NCI-H187 treated with DMSO at 0.1 percent for 48 hours (cell line): ENCODE measurements at regions not wholly inside any gene's neighbourhood (a gene's known extent, or its start where the extent isn't known, plus 50 kb on each side); places are given as distances from the start of the nearest gene placed in this dataset.

ENCODE experiments used
- DNase-seq: peaks from one replicate; lab custom pipeline; 2025; lab: John Stamatoyannopoulos, UW

DNA sequence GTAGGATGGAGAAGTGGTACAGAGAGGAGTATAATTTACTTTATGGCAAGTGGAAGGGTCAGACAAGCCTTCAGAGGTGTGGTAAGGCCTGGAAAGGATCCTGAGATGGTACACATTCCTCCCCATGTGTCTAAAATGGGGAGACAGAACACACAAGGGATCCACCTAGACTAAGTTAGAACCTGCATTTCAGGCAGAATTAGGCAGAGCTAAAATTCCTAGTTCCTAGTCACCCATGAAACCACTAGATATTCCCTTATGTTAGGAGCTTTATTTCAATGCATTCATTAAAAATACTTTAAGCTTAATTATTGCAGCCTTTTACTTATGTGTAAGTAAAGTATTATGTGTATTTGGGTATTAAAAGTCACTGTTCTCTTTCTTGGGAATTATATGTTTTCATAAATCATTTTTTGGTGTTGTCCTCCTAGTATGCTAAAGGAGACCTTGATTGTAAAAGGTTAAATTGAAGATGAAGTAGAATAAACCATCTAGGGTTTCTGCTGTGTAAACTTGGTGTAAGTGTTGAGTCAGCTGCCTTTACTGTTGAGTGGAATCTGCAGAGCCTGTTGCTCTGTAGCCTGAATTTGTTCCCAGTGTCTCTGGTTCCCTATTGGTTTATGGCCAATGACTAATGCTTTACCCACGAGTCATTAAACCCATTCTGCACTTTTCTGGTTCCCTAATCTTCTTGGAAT, 423.2 kb downstream of the ATP23 start:
- DNase-seq: no peak

GRCh38 chr12:58365087-58365390, 423.7 kb downstream of the ATP23 start:
- no peak for DNase-seq

DNA sequence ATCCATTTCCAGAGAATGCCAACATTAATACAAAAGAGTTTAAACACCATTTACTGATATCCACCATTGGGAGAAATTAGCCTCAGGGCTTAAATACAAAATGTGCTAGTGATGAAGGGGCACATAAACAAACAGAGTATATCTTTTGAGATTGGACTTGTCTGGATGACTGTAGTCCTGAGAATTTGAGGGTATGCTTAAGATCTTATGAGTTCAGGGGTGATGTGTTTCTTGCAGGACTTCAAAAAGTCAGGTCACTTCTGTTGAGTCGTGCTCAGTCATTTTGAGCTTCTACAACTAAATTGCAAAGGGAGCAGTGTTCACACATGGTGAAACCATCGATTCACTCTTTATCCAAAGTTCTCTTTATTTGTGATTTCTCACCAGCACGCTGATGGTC, 425.7 kb downstream of the ATP23 start:
- DNase-seq: no peak

- no peak for DNase-seq
Measured at GRCh38 chr12:58368001-58368400, 426.6 kb downstream of the ATP23 start.

DNA sequence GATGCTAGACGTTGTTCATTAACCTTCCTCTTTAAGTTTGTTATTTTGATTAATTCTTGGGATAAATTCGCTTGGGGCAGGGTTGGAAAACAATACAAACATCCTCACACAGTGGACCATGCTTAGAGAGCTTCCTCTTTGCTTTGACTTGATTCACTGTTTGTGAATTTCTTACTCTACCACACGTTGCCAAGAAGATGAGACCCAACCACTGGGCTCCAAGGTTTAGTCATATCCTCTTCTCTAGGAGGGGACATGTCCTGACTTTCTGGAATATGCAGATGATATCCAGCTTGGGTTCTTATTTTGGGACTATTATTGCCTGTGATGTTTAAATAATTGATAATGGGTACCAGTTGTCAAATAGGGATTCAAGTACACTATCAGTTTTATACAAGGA, 428.2 kb downstream of the ATP23 start:
- DNase-seq: no peak

- DNase-seq: no peak
Measured at GRCh38 chr12:58372298-58372697, 430.9 kb downstream of the ATP23 start.

DNA sequence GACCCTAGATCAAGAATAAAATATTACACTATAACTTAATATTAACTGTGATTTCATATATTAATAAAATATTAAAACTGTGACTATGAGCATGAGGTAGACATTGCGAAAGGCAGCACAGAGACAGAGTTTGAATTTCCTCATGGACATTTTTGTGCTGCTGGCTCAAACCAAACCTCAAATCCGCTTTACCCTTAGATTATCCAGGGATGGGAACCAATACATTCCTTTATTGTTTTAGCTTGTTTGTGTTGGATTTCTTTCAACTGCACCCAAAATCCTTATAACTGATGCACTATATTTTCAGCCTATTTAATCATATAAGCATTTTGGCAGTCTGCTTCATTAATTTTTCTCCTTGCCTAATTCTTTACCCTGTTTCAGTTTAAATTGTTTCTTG, 436.7 kb downstream of the ATP23 start:
- no peak for DNase-seq

- no peak for DNase-seq
Measured at GRCh38 chr12:58381546-58381945, 440.2 kb downstream of the ATP23 start.

DNA sequence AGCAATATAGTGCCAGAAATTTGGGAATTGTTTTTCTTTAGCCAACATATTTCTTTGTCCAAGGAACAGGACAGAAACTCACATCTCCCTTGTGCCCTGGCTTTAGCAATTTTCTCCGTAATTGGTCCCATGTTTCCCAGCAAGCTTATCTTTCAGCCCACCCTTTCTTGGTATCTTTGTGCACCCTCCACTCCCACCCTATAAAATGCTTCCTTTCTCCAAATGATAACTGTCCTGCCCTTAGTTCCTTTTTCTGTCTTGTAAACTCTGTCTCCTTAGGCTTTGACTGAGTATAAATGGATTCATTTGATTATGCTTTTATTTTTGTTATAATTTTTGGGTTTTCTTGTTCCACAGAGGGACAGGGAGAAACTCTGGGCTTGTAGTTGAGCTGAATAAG, 442.8 kb downstream of the ATP23 start:
- DNase-seq: no peak

- no peak for DNase-seq
Measured at GRCh38 chr12:58386136-58386535, 444.8 kb downstream of the ATP23 start.

GRCh38 chr12:58387199-58387598, 445.8 kb downstream of the ATP23 start:
- DNase-seq: no peak

GRCh38 chr12:58388261-58388660, 446.9 kb downstream of the ATP23 start:
- no peak for DNase-seq

- no peak for DNase-seq
Measured at GRCh38 chr12:58393152-58393551, 451.8 kb downstream of the ATP23 start.

DNA sequence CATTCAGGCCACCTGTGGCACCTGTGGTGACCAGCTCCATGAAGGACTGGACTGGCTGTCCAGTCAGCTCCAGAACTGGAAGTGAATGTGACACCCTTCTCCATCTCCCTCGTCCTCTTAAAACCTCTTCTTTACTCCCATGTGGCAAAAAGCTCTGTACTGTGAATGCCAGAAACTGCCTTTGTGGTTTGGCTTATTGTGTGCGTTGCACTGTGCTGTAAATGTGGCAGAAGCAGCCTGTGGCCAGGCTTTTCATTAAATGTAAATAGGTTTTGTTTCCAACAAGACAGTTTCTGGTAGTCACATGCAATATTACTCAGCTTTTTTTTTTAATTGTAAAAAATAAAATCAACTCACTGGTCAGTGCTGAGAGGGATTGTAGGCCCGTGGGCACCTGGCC, 453.7 kb downstream of the ATP23 start:
- no peak for DNase-seq

- DNase-seq: no peak
Measured at GRCh38 chr12:58395470-58395869, 454.1 kb downstream of the ATP23 start.

GRCh38 chr12:58396239-58396638, 454.9 kb downstream of the ATP23 start:
- DNase-seq: no peak

DNA sequence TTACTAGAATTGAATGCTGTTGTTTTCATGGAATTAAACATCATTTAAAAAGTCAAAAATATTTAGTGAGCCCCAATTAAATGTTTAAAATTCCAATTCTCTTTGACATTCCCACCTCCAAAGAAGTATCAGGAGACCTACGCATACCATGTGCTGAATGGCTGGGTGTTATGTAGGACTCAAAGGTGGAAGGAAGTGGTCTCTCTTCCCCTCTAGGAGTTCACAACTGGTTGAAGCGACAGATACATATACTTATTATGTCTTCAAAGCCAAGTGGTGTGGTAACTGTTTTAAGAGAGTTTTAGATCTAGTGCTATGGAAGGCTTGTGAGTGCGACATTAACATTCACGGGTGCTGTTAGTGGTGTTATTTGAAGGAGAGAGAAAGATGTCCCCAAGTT, 464.0 kb downstream of the ATP23 start:
- DNase-seq: no peak

DNA sequence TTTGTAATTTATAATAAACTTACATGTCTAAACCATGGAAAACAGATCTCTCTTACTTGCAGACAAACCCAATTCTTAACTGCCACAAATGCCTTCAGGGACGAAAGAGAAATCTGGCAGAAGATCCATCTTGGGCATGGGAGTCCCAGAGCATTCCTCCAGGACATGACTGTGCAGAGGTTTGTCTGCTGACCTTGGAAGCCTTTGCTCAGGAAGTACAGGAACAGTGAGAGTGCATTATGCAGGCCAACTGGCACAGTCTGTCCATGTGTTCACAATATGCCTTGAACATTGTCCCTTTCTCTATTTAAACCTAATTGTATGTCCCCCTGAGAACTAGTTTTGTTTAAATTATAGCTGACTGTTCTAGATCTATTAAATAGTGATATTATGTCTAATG, 467.1 kb downstream of the ATP23 start:
- no peak for DNase-seq

- DNase-seq: no peak
Measured at GRCh38 chr12:58412461-58413060, 471.2 kb downstream of the ATP23 start.

- no peak for DNase-seq
Measured at GRCh38 chr12:58413794-58414193, 472.4 kb downstream of the ATP23 start.

DNA sequence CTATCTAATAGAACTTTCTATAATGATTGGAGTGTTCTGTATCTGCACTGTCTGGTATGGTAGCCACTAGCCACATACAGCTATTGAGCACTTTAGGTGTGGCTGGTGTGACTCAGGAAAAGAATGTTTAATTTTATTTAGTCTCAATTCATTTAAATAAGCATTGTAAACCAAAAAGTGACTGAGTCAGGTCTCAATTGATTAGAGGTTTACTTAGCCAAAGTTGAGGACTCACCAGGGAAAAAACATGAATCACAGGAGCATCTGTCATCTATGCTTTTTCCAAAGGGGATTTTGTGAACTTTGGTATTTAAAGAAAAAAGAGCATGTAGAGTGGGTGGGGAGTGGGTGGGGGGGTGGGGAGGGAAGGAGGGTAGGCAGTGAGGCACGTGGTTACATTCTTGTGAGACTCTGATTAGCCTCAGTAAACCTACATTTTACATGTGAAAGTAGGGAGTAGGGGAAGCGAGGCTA, 473.1 kb downstream of the ATP23 start:
- DNase-seq: no peak

DNA sequence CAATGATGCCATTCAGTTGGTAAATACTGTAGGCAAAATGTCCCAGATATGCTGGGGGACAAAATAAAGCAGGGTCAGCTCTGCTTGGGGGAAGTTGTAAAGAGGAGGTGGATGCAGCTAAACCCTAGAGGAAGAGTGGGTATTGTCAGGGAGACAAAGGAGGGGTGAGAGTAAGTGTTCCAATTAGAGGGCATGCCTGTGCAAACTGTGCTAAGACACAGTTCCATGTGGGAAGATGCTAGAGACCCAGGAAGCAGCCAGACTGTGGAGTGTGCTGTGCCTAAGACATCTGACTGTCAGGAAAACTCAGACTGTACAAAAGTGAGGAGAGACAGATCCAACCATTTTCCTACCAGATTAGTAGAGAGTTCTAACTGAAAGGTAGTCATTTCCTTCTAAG, 474.3 kb downstream of the ATP23 start:
- no peak for DNase-seq

DNA sequence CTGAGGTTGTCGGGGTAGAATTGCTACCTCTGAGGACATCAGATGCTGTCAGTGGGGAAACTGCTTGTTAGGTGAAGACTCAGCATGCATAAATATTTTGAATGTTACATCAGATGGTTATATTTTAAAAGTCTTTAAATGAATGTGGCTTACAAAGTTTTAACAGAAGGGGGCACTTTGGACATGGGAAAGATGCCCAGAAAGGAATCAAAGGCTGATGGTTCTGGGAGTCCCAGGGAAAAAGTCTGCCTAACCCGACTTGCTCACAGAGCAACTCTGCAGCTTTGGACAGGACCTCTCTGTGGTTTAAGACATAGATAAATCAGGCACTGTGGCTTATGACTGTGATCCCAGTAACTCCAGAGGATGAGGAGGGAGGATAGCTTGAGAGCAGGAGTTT, 474.9 kb downstream of the ATP23 start:
- DNase-seq: no peak

DNA sequence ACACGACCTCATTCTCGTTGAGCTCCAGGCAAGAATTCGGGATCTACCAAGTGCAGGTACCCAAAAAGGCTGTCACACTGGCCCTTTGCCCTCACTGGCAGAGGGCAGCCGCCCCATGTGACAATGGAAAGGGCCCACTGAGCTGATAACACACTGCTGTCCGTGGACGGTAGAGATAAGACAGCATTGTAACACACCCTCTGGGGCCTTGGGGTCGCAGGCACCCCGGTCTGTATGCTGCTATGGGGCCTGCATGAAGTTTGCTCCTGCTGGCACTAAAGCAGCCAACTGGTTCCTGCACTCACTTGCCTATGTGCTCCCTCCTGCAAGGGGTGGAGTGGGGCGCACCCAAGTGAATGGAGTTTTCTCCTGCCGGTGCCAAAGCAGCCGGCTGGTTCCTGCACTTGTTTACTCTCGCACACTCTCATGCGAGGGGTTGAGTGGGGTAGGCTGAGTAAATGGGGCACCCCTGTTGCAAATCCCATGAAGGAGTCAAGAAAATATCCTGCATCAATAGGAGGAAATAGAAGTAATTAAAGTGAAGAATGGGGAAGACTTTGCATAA, 477.9 kb downstream of the ATP23 start:
- DNase-seq: no peak
